ENCODE measurements at regions not wholly inside any gene's neighbourhood (a gene's known extent, or its start where the extent isn't known, plus 50 kb on each side); places are given as distances from the start of the nearest gene placed in this dataset.
A peak's percentile ranks its signal among the peaks of the same experiment; 100 is the strongest.

GRCh38 chr20:17856837-17857605 is 111.6 kb downstream of the SNX5 start:
- DNase-seq: no peak

DNA sequence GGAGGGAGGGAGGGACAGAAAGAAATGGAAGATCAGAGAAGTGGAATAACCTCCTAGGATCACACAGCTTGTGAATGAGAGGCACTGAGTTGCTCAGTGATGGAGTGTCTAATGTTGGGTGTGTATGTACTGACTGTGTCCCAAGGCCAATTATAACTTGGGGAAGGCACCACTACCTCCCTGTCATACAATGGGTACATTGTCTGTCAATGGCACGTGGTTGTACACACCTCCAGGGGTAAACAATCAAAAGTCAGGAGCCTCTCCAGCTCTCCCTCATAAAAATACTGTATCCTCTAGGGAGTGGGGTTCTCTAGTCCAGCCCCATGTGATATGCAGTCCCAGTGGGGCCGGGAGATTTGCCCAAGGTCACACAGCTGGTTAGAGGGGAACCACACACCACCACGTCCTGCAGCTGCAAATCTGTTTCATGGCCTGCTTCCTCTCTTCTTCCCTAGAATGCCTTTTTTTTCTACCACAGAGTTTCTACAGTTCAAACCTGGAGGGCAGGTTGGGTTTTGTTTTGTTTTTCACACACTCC is 112.5 kb downstream of the SNX5 start:
- no peak for DNase-seq

GRCh38 chr20:17854307-17854903 is 114.2 kb downstream of the SNX5 start:
- peak; percentile 55 for DNase-seq

GRCh38 chr20:17852323-17852722 is 116.3 kb downstream of the SNX5 start:
- no peak for DNase-seq

DNA sequence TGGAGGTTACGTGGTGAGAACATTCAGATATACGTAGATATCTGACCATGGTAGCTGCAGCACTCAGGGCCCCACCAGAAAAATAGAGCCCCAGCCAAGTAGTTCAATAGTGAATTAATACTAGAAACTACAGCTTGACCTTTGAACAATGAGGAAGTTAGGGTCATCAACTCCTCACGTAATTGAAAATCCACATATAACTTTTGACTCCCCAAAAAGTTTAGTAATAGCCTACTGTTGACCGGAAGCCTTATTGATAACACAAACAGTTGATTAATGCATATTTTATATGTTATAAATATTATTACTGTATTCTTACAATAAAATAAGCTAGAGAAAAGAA is 117.9 kb downstream of the SNX5 start:
- DNase-seq: no peak

GRCh38 chr20:17849901-17850683 is 118.5 kb downstream of the SNX5 start:
- peak; percentile 88 for DNase-seq

DNA sequence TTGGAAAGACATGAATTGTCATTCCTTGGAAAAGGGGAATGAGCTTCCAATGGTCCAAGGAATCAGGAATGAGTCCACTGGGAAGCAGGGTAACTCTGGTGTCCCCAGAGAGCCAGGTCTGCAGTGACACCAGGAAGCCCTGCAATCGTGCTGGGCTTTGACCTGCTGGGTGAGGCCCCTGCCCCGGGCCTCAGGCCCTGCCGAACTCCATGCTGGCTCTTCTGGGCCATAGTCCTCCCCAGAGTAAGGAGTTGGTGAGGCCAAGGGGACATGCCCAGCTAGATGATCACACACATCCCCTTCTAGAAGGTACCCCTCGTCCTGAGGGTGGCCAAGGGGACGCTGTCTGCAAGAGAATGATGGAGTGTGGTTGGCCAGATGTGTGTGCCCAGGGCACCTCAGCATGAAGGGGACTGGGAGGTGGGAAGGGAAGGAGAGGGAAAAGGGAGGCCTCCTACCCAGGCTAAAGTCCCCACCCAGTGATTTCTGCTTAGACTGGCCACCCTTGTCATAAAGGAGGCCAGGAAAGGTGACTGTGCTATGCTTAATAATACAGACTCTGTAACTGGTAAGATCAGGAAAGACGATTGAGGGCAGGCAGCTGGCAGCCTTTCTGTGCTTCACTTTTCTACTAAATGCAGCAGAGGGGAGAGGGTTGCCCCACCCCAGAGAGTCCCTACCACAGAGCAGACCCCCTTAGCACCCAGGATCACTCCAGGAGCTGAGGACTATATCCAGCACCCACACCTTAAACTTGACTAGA is 119.3 kb downstream of the SNX5 start:
- no peak for DNase-seq

GRCh38 chr20:17848249-17849048 is 120.1 kb downstream of the SNX5 start:
- DNase-seq: no peak

- peak; percentile 34 for DNase-seq
These were observed 122.7 kb downstream of the SNX5 start for GRCh38 chr20:17845701-17846475.

DNA sequence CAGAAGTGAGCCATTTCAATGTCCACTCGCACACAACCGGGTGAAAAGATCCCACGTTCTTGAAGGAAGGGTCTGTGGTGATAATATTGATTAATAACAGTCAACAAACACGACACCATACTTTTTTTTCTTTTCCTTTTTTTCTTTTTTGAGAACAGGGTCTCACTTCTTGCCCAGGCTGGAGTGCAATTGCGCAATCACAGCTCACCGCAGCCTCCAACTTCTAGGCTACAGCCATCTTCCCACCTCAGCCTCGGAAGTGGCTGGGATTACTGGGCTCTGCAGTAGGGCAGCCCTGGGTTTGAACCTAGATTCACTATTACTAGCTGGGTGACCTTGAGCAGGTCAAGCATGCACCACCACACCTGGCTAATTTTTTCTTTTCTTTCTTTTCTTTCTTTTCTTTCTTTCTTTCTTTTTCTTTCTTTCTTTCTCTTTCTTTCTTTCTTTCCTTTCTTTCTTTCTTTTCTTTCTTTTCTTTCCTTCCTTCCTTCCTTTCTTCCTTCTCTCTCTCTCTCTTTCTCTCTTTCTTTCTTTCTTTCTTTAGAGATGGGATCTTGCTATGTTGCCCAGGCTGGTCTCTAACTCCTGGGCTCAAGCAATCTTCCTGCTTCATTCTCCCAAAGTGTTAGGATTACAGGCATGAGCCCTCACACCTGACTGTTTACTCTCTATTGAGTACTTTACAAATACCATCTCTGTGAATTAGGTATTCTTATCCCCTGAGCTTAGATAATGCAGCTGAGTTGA is 123.9 kb downstream of the SNX5 start:
- no peak for DNase-seq

GRCh38 chr20:17844133-17844429 is 124.5 kb downstream of the SNX5 start:
- DNase-seq: no peak

- peak; percentile 97 for DNase-seq
These were observed 125.1 kb downstream of the SNX5 start for GRCh38 chr20:17843246-17844132.

GRCh38 chr20:17841751-17842215 is 126.8 kb downstream of the SNX5 start:
- DNase-seq: no peak

GRCh38 chr20:17840423-17840822 is 128.2 kb downstream of the SNX5 start:
- no peak for DNase-seq

DNA sequence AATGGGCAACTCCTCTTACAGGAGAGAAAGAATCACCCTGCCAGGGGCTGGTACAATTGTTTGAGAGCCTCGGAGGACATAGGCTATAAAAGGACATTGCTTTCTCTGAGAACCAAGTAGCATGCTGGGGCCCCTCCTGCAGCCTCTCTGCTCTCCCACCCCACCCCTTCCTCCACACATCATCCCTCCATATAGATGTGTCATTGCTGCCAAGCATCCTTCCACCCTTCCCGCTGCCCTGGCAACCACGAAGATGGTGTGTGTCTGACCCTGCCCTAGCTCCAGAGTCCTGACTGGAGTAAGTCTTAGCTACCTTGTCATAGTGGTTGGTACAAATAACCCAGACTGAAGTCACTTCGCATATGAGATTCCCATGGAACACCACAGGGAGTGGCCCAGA is 129.7 kb downstream of the SNX5 start:
- DNase-seq: peak; percentile 42

DNA sequence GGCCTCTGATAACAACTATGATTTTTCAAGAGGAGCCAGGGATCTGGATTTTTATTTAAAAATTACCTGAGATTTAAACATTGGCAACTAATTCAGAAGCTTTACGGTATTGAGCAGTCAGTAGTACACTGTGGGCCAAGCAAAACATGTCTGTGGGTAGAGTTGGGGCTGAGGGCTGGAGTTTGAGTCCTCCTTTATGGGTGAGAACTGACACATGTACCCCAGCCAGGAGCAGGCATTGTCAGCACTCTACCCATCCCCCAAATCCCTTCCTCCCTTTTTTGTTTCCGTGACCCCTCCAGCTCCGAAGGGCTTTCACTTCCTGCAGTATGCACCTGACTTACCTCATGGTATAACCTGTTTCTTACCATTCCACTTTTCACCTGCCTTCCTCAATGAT is 131.4 kb downstream of the SNX5 start:
- no peak for DNase-seq

GRCh38 chr20:17836303-17836861 is 132.2 kb downstream of the SNX5 start:
- peak; percentile 98 for DNase-seq

DNA sequence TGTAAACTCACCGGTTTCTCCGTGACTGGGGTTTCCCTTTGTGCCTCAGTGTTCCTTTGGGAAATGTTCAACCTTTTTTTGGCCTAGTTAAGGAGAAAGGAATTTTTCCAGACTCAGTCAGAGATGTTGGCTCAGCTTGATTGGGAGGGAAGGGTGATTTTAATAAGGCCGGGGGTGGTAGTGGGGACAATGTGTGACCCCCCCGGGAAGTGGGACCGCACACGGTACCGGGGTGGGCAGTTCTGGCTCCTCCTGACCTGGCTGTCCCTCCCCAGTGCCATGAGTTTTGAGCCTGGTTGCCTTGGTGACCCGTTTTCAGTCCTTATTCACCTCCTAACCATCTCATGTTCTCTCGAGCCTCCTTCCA is 132.7 kb downstream of the SNX5 start:
- peak; percentile 63 for DNase-seq
